Tibial nerve (tissue), 4 donors: ENCODE measurements at regions not wholly inside any gene's neighbourhood (a gene's known extent, or its start where the extent isn't known, plus 50 kb on each side); places are given as distances from the start of the nearest gene placed in this dataset.

Experiments used
- CTCF ChIP-seq, 5 experiments: fragments of 200-600 bp in 3 of 5; fragments of 450-650 bp in 2 of 5; sonication (generic) in 3 of 5; IDR thresholded peaks; one replicate each; pipeline ENCODE4 v1.5.1; 2016 to 2019; ENCODE audit warnings: antibody characterized with exemption in 5 of 5, mild to moderate bottlenecking in 3 of 5, moderate library complexity in 2 of 5
- EP300 ChIP-seq, 2 donors: sonication (generic); formaldehyde crosslinking; IDR thresholded peaks; one replicate each; pipeline ENCODE4 v1.6.1; 2017; ENCODE audit warnings: antibody characterized with exemption in 2 of 2, mild to moderate bottlenecking in 1 of 2

GRCh38 chr10:4506095-4506494 lies 319.9 kb upstream of the AKR1E2 start:
- no peak for TF ChIP-seq CTCF (IDR thresholded peaks at IDR 0.05)
- no peak for TF ChIP-seq EP300 (IDR thresholded peaks at IDR 0.05)
